A204.1 (cell line): ENCODE measurements at regions not wholly inside any gene's neighbourhood (a gene's known extent, or its start where the extent isn't known, plus 50 kb on each side); places are given as distances from the start of the nearest gene placed in this dataset.

Source experiments
- FAIRE-seq: peaks from 2 replicates; lab custom pipeline; 2012; peaks lifted over from hg19 to GRCh38; lab: Jason Lieb, UNC

DNA sequence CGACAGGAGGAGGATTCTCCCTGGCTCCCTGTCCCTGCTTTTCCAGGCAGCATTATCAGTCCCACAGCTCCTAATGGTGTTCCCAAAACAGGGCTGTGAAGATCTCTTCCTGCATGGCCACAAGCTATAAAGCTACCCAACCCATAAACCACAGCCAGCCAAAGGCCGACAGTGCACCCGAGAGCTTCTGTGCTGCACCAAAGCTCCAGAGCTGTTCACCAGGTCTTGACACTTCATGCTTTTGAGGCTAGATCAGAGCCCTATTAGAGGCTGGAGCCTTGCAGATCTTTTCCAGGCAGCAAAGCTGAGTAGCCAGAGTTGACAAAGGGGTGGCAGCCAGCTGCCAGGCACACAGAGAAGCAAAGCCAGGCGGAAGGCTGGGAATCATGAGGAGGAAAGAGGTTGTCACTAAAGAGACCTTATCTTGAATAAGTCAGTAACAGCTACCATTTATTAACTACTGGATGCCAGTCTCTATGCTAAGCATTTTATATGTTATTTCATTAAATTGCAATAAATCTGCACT, 180.4 kb downstream of the KATNAL1 start:
- FAIRE-seq, result no peak

GRCh38 chr13:30125422-30126073, 181.8 kb downstream of the KATNAL1 start:
- FAIRE-seq, result no peak

- no peak for FAIRE-seq
These were observed 183.1 kb downstream of the KATNAL1 start for GRCh38 chr13:30124131-30124768.

DNA sequence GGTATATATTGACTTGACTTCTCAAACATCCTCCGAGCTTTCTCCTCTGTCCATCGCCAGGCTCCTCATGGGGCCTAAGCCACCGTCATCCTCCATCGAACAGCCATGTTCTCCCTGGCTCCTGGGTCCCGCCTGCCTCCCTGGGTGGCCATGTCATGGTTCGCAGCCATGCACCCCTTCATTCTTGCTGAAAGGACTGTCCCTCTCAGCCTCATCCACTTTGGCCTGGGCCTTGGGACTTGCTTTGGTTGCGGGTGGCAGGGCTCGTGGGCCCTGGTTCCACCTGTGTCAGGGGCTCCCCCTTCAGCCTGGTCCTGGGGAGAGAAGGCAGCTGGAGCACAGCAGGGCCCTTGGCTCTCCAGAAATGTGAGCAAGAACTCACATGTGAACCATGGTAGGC, 183.8 kb downstream of the KATNAL1 start:
- no peak for FAIRE-seq

DNA sequence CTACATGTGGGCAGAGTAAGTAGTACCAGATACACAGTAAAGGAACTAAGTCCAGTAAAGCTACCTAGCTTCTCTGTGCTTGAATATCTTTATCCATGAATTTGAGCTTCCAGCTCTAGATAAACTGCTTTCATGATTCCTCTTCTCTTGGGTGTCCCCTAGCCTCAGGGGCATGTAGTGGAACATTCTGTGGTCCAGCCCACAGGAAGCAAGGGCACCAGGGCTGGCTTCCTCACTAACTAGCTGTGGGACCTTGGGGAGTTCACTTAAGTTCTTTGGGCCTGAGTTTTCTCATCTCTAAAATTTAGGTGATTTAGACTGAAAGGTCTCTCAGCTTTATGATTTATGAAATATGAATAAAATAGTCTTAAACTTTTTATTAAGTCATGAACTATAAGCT, 185.7 kb downstream of the KATNAL1 start:
- no peak for FAIRE-seq

GRCh38 chr13:30121244-30121643, 186.1 kb downstream of the KATNAL1 start:
- no peak for FAIRE-seq

DNA sequence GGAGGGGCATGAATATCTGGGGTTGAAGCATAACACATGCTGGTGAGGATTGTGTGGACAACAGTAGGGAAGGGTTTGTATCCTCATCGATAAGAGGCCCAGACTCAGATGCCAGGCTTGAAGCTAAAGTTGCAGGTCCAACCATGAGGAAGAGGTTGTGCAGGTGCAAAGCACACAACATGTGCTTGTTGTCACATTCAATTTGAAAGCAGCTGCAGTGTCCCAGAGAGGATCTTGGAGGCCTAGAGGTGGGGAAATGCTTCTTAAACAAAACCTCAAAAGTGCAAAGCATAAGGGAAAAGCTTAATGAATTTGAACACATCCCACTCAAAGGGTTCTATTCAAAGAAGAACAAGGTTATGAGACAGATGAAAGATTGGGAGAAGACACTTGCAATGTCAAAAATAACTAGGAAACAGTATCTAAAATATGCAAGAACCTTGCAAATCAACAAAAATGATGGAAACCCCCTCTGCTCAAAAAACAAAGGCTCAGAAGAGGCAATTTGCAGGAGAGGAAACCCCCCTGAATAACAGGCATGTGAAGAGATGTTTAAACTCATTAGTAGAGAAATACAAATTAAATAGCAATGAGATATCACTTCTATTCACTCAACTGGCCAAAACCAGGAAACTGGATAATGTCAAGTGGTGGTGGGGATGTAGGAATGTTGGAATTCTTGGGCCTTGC, 187.1 kb downstream of the KATNAL1 start:
- no peak for FAIRE-seq

DNA sequence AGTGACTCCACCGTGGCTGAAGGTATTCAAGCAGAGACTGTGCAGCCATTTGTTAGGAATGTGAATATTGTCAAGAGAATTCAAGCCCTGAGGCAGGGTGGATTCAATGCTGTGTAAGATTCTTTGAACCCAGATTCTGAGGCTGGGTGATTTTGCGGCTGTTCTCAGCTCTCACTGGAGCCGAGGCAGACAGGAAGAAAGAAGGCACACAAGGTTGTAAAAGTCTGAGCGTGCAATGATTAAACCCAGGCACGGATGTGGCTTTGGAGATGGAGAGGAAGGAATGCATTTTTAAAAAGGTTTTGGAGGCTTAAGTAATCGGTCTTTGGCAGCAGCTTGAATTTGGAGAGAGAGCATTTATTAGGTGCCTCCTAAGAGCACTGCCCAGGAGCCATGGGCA, 187.9 kb downstream of the KATNAL1 start:
- no peak for FAIRE-seq

GRCh38 chr13:30116379-30116778, 191.0 kb downstream of the KATNAL1 start:
- FAIRE-seq, result no peak

- FAIRE-seq, result no peak
These were observed 192.1 kb downstream of the KATNAL1 start for GRCh38 chr13:30115257-30115600.

DNA sequence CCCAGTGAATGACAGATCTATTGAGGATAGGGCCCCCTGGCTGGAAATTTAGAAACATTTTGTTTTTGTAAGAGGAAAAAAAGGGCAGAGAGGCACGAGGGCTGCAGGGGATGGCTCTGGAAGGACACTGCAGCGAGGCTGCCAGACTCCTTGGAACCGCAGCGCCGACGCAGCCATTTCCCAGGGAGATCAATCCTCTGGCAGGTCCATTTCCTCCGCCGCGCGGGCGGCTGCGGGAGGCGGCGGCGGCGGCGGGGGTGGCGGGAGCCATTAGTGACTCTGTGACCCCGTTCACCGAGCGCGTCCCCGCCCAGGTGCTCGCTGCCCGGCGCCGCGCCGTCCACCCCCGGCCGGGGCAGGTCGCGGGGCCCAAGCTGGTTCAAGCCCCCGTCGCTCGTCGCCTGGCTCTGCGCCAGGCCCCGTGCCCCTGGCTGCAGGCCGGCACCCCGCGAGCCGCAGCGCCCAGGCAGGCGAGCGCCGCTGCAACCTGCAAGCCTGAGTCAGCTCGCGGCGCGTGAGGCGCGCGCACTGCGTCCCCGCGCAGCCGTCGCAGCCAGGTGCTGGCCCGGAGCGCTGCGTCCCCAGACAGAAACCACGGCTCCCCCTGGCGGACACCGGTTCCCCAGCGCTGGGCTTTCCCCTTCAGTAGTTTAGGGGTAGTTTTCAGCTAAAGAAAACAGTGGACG, 192.6 kb downstream of the KATNAL1 start:
- no peak for FAIRE-seq

DNA sequence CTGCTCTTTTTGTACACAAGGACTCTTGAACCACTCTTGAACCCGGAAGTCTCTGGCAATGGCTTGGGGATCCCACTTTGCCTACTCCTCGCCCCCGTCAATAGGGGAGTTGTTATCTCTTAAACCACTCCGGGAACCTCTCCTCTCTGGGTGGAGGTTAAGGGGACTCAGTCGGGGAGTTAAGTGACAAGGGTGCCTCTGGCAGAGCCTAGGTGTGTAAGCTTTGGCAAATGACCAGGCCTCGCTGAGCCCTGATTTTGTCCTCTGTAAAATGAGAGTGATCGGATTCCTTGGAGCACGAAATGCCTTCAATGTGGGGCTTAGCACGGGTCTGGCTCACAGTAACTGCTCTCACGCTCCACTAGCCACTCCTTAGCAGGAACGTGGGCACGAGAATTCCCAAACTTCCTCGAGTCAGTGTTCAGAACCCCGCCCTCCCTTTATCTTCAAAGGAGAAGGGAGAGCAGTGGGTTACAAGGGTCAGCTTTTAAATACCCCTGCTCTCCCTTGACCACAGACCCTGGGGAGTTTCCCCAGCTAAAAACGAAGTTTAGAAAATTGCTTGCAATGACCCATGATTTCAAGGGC, 193.3 kb downstream of the KATNAL1 start:
- no peak for FAIRE-seq

- no peak for FAIRE-seq
These were observed 193.8 kb downstream of the KATNAL1 start for GRCh38 chr13:30113551-30113950.

DNA sequence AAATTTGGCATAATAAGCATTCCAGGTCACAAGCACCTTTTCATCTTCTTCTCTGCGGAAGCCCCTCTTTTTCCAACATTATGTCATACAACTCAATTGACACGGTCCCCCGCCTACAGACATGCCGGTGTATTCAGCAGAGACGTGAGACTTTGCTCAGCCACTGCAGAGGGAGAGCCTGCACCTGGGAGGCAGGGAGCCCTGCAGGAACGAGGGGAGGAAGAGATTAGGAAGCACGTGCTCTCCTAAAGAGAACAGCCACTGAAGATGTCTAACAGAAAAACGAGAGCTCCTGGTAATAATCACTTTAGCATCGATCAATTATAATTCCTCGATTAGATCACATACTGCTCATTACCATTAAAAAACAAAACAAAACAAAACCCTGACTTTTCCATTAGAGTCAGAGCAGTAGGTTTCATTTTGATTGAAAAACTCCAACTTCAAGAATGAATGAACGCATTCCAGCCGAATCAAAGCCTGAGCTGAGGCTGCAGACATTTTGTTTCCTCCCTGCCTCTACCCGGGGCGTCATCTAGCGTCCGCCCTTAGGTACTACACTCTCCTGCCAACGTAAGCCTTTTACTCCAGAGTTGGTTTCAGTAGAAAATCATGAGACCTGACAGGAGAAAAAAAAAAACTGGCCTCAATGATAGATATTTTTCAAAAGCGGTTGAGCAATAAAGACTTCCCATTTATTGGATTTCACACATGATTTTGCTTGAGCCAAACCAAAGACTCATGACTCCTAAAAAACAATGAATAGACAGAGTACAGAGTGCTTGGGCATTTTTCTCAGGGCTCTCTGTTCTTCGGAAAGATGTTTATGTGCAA, 194.5 kb downstream of the KATNAL1 start:
- FAIRE-seq, result peak; percentile 97

- no peak for FAIRE-seq
These were observed 195.5 kb downstream of the KATNAL1 start for GRCh38 chr13:30111810-30112209.

DNA sequence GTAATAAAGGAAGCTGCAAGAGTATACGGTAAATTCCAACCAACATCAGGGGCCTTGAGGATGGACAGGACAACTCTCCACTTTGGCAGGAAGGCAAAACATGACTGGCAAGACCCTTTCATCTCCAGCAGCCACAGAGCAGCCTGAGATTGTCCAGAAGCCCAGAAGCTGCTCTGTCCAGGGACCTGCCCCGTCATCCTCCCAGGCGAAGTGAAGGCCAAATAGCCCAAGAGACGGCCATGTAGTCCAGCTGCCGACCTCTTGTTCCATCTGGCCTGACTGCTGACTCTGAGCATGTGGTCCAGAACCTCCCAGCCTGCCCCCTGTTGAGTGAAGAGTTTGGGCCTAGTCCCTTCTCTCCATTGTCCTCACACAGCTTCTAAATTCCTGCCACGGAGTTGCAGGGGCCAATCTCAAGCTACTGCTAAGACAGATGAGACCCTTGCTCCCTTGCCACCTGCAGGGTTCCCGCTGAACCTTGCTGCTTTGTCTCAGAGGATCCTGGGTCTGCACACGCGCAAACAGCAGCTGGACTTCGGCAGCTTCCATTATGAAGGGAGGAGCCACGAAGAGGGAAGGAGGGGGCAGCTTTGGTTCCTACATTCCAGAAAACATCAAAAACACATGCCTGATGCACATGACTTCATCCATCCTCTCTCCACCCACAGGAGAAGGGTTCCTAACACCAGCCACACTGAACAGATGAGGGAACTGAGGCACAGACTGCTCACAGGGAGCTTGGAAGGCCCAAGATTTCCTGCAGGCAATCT, 196.9 kb downstream of the KATNAL1 start:
- no peak for FAIRE-seq

DNA sequence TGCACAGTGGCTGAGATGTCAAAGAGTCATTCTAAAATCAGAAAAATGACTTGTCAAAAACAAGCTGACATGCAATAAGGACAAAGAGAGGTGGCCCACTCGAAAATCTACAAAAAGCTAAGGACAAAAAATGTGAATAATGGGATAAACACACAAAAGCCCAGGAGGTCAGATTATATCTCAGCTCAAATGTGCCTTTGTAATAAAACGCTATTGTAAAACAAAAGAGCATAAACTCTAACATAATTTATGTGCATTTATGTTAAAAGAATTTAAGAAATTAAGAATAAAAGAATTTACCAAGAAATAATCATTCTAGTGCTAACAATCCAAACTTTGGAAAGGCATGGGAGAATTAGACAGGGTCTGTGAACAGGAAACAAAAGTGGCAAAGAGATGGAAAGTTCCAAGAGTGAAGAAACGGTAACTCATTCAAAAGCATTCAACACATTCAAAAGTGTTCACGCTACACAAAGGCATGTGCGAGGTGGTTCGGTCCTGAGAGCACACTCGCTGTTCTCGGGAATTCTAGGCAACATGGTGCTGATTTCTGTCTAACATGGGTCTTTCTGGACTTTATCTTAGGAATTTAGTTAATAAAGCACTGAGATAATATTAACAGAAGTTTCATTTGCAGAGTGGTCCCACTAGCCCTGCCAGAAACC, 197.7 kb downstream of the KATNAL1 start:
- no peak for FAIRE-seq

DNA sequence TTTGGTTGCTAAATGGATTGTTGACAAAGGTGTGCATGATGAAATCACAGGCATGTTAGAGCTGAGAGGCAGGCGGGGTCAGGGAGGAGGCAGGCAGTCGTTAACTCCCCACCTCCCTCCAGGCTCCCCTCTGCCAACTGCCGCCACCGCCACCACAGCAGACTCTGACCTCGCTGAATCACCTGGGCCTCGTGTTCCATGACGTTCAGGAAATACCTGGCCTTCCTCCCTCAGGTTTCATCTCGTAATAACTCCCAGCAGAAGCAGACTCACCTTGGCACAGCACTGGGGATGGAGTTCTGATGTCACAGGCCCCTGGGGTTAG, 198.5 kb downstream of the KATNAL1 start:
- no peak for FAIRE-seq

DNA sequence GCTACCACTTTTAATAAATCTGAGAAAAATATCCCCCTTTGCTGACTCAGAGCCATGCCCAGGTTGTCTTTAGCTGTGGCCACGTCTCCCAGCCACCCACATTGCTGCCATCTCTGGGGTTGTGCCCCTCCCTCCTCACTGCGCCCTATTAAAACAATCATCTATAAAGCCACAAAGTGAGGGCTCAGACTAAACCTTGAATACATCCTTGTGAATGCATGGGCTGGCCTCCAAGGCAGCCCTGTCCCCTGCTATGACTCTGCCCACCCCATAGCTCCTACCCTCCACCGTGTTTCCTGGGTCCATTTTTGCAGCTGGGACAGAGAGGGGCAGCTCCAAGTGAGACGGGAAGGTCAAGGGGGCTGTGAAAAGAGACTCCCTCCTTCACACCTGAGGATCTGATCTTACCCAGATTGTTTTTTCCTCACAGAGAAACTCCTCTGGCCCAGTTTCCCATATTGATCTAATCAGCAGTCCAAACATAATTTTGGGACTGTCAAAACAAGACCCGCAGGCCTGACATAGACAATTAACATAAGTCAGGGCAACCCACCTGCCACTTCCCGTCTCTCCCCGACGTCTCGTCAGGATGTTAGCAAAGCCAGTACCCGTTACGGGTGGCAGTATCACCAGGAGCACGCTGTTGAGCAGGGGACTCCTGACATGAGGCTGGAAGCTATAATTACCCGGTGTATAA, 199.0 kb downstream of the KATNAL1 start:
- no peak for FAIRE-seq
